ENCODE measurements at regions not wholly inside any gene's neighbourhood (a gene's known extent, or its start where the extent isn't known, plus 50 kb on each side); places are given as distances from the start of the nearest gene placed in this dataset.

DNA sequence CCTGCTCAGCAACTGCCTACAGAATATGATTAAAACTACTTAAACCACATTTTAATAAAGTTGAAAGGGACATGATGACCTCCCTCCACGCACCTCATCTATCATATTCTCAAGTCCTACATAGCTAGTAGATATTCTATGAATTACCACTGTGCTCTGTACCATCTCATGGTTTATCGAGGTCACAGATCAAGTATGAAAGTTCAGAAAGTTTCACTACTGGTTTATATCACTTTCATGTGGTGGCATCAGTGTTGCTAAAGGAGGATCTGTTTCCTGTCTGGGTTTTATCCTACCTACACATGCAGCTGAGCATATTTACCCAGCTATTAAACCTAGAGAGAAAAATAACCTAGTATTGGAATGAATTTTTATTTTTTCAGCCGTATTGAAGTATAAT, 214.9 kb upstream of the MON1B start:
- Histone ChIP-seq H3K27me3 (ENCODE audit: control insufficient read depth, insufficient read depth, low read length) (no peaks in the 10 kb centered on the region), H3K36me3 (ENCODE audit: control insufficient read depth, insufficient read depth, low read length) (no peaks in the 10 kb centered on the region), H3K4me3 (ENCODE audit: low read depth, low read length) (no peak overlapping the region)
- TF ChIP-seq, protein P1, sequence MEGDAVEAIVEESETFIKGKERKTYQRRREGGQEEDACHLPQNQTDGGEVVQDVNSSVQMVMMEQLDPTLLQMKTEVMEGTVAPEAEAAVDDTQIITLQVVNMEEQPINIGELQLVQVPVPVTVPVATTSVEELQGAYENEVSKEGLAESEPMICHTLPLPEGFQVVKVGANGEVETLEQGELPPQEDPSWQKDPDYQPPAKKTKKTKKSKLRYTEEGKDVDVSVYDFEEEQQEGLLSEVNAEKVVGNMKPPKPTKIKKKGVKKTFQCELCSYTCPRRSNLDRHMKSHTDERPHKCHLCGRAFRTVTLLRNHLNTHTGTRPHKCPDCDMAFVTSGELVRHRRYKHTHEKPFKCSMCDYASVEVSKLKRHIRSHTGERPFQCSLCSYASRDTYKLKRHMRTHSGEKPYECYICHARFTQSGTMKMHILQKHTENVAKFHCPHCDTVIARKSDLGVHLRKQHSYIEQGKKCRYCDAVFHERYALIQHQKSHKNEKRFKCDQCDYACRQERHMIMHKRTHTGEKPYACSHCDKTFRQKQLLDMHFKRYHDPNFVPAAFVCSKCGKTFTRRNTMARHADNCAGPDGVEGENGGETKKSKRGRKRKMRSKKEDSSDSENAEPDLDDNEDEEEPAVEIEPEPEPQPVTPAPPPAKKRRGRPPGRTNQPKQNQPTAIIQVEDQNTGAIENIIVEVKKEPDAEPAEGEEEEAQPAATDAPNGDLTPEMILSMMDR (IDR thresholded peaks at IDR 0.05; ENCODE audit: insufficient read depth, low read depth, low read length) = no peak
- CTCF ChIA-PET = no interaction called here
- no peak for DNase-seq (ENCODE audit: low read depth)
- POLR2A ChIA-PET = no interaction called here

DNA sequence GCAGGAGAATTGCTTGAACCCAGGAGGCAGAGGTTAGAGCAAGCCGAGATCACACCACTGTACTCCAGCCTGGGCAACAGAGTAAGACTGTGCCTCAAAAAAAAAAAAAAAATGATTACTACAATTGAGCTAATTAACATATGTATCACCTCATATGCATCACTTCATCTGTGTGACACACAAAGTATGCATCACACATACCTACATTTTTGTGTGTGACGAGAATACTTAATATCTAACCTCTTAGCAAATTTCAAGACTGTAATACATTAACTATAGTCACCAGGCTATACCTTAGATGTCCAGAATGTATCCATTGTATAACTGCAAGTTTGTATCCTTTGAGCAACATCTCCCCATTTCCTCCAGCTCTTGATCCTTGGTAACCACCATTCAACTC, 214.2 kb upstream of the MON1B start:
- POLR2A ChIA-PET = no interaction called here
- H3K36me3 ChIP-seq (ENCODE audit: control insufficient read depth, insufficient read depth, low read length) = no peaks in the 10 kb centered on the region
- no peaks in the 10 kb centered on the region for H3K27me3 ChIP-seq (ENCODE audit: control insufficient read depth, insufficient read depth, low read length)
- no peak overlapping the region for H3K4me3 ChIP-seq (ENCODE audit: low read depth, low read length)
- CTCF ChIA-PET = no interaction called here
- no peak for DNase-seq (ENCODE audit: low read depth)
- TF ChIP-seq, protein P1 (IDR thresholded peaks at IDR 0.05; ENCODE audit: insufficient read depth, low read depth, low read length) = no peak

DNA sequence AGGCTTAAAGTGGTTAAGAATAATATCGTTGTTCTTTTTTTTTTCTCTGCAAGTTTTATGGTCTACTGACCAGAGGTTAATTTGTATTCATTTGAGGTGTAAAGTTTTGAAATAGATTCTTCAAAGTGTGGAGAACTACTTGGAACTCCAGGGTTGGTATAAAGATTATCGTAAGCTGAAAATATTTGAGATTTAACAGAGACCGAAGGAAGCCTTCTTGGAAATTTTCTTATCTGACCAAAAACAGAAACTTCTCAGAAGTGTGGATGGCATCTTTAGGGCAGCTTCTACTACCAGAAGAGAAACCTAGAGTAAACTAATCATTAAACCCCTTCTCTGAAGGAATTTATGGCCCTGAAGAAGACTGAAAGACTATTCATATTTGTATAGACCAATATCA, 206.8 kb upstream of the MON1B start:
- ChIA-PET CTCF (interaction anchor here (0.6 kb wide), 1 partner anchor 798 kb away, joined by 3 read pairs; no protein-coding TSS in a partner anchor), POLR2A (no interaction called here)
- H3K4me3 ChIP-seq (ENCODE audit: low read depth, low read length) = no peak overlapping the region
- TF ChIP-seq, protein P1 (IDR thresholded peaks at IDR 0.05; ENCODE audit: insufficient read depth, low read depth, low read length) = no peak
- no peaks in the 10 kb centered on the region for H3K36me3 ChIP-seq (ENCODE audit: control insufficient read depth, insufficient read depth, low read length)
- no peak for DNase-seq (ENCODE audit: low read depth)
- no peaks in the 10 kb centered on the region for H3K27me3 ChIP-seq (ENCODE audit: control insufficient read depth, insufficient read depth, low read length)

DNA sequence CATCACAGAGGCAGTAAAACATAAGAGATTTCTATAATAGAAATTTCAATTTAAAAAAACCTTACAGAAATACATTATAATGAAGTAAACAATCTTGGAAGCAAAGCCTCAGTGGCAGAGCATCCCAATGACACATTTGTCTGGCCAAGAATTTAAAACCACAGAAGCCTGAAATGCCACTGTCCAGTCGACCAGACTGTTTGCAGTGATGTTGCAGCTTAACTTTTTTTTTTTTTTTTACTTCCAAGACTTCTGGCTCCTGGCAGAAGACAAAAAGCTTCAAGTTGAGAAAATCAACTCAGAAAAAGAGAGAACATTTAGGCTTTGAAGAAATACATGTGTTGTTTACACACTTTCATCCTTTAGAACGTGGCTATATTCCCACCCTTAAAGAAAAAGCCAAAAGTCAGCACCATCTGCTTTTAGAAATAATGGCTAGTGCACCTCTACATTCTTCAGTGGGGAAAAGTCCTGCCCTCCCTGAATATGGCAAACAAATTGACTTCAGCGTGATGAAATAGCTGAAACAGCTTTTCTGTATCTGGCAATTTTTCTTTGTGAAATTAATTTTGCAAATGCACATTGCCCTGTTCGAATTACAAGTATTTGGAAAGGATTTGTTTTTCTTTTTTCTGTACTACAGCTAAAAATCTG, 205.5 kb upstream of the MON1B start:
- TF ChIP-seq, protein P1 (IDR thresholded peaks at IDR 0.05; ENCODE audit: insufficient read depth, low read depth, low read length) = no peak
- Histone ChIP-seq H3K27me3 (ENCODE audit: control insufficient read depth, insufficient read depth, low read length) (no peaks in the 10 kb centered on the region), H3K4me3 (ENCODE audit: low read depth, low read length) (no peak overlapping the region), H3K36me3 (ENCODE audit: control insufficient read depth, insufficient read depth, low read length) (no peaks in the 10 kb centered on the region)
- CTCF ChIA-PET = no interaction called here
- no peak for DNase-seq (ENCODE audit: low read depth)
- POLR2A ChIA-PET = no interaction called here

DNA sequence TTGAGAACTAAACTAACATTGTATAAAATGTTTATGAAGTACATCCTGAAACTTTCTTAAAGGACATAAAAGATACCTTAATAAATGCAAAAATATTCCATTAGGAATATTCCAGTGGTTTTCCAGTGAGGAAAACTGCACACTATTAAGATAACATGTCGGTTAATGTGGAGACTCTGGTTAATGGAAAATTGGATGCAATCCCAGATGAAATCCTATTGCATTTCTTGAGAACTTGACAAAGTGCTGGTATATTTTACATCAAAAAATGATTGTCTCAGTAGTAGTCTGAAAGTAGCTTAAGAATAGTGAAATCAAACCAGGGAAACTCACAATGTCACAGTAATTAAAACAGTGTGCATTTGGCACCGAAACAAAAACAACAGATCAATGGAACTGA, 202.5 kb upstream of the MON1B start:
- no peak overlapping the region for H3K4me3 ChIP-seq (ENCODE audit: low read depth, low read length)
- DNase-seq (ENCODE audit: low read depth) = no peak
- CTCF ChIA-PET = no interaction called here
- POLR2A ChIA-PET = no interaction called here
- H3K36me3 ChIP-seq (ENCODE audit: control insufficient read depth, insufficient read depth, low read length) = no peaks in the 10 kb centered on the region
- no peaks in the 10 kb centered on the region for H3K27me3 ChIP-seq (ENCODE audit: control insufficient read depth, insufficient read depth, low read length)
- TF ChIP-seq, protein P1 (IDR thresholded peaks at IDR 0.05; ENCODE audit: insufficient read depth, low read depth, low read length) = no peak

Data from BJ (cell line).